ENCODE measurements at regions not wholly inside any gene's neighbourhood (a gene's known extent, or its start where the extent isn't known, plus 50 kb on each side); places are given as distances from the start of the nearest gene placed in this dataset.
A peak's percentile ranks its signal among the peaks of the same experiment; 100 is the strongest.

- DNase-seq (ENCODE audit: low spot score) = no peak
Measured at GRCh38 chr4:117014236-117014635, 71.1 kb downstream of the TRAM1L1 start.

GRCh38 chr4:117010671-117011070 lies 74.7 kb downstream of the TRAM1L1 start:
- DNase-seq (ENCODE audit: low spot score) = peak; percentile 47

GRCh38 chr4:117001077-117001476 lies 84.3 kb downstream of the TRAM1L1 start:
- peak; percentile 76 for DNase-seq (ENCODE audit: low spot score)

- DNase-seq (ENCODE audit: low spot score) = no peak
Measured at GRCh38 chr4:116982656-116983055, 102.7 kb downstream of the TRAM1L1 start.

GRCh38 chr4:116980436-116980835 lies 104.9 kb downstream of the TRAM1L1 start:
- peak; percentile 57 for DNase-seq (ENCODE audit: low spot score)

- no peak for DNase-seq (ENCODE audit: low spot score)
Measured at GRCh38 chr4:116959045-116959444, 126.3 kb downstream of the TRAM1L1 start.

GRCh38 chr4:116953947-116954346 lies 131.4 kb downstream of the TRAM1L1 start:
- no peak for DNase-seq (ENCODE audit: low spot score)

- no peak for DNase-seq (ENCODE audit: low spot score)
Measured at GRCh38 chr4:116952530-116953136, 132.7 kb downstream of the TRAM1L1 start.

- no peak for DNase-seq (ENCODE audit: low spot score)
Measured at GRCh38 chr4:116949856-116950255, 135.5 kb downstream of the TRAM1L1 start.

- no peak for DNase-seq (ENCODE audit: low spot score)
Measured at GRCh38 chr4:116942315-116942714, 143.1 kb downstream of the TRAM1L1 start.

- no peak for DNase-seq (ENCODE audit: low spot score)
Measured at GRCh38 chr4:116930329-116930728, 155.0 kb downstream of the TRAM1L1 start.

GRCh38 chr4:116926631-116927295 lies 158.6 kb downstream of the TRAM1L1 start:
- DNase-seq (ENCODE audit: low spot score) = peak; percentile 59

- peak; percentile 27 for DNase-seq (ENCODE audit: low spot score)
Measured at GRCh38 chr4:116925900-116926457, 159.4 kb downstream of the TRAM1L1 start.

GRCh38 chr4:116923389-116923788 lies 162.0 kb downstream of the TRAM1L1 start:
- no peak for DNase-seq (ENCODE audit: low spot score)

- DNase-seq (ENCODE audit: low spot score) = no peak
Measured at GRCh38 chr4:116913451-116913850, 171.9 kb downstream of the TRAM1L1 start.

- DNase-seq (ENCODE audit: low spot score) = no peak
Measured at GRCh38 chr4:116906758-116907157, 178.6 kb downstream of the TRAM1L1 start.

- DNase-seq (ENCODE audit: low spot score) = no peak
Measured at GRCh38 chr4:116899561-116899960, 185.8 kb downstream of the TRAM1L1 start.

GRCh38 chr4:116885579-116885978 lies 199.8 kb downstream of the TRAM1L1 start:
- DNase-seq (ENCODE audit: low spot score) = no peak

- no peak for DNase-seq (ENCODE audit: low spot score)
Measured at GRCh38 chr4:116882503-116882902, 202.9 kb downstream of the TRAM1L1 start.

- peak; percentile 46 for DNase-seq (ENCODE audit: low spot score)
Measured at GRCh38 chr4:116881077-116881476, 204.3 kb downstream of the TRAM1L1 start.

GRCh38 chr4:116880625-116881024 lies 204.8 kb downstream of the TRAM1L1 start:
- peak; percentile 17 for DNase-seq (ENCODE audit: low spot score)

GRCh38 chr4:116878280-116878679 lies 207.1 kb downstream of the TRAM1L1 start:
- no peak for DNase-seq (ENCODE audit: low spot score)

GRCh38 chr4:116877069-116877468 lies 208.3 kb downstream of the TRAM1L1 start:
- DNase-seq (ENCODE audit: low spot score) = no peak

- no peak for DNase-seq (ENCODE audit: low spot score)
Measured at GRCh38 chr4:116872941-116873340, 212.4 kb downstream of the TRAM1L1 start.

All from kidney tubule cell (primary cell).